GM12874 (cell line): ENCODE measurements at regions not wholly inside any gene's neighbourhood (a gene's known extent, or its start where the extent isn't known, plus 50 kb on each side); places are given as distances from the start of the nearest gene placed in this dataset.

Experiments used
- TF ChIP-seq, protein P1 (sequence below): IDR thresholded peaks from 2 replicates; pipeline ENCODE4 v1.5.1; 2011; ENCODE audit warnings: low read depth, mild to moderate bottlenecking, control low read depth, low read length, moderate library complexity; ENCODE audit not compliant: insufficient read depth

GRCh38 chr21:29245104-29245643 lies 53.5 kb upstream of the BACH1 start:
- TF ChIP-seq, protein P1, sequence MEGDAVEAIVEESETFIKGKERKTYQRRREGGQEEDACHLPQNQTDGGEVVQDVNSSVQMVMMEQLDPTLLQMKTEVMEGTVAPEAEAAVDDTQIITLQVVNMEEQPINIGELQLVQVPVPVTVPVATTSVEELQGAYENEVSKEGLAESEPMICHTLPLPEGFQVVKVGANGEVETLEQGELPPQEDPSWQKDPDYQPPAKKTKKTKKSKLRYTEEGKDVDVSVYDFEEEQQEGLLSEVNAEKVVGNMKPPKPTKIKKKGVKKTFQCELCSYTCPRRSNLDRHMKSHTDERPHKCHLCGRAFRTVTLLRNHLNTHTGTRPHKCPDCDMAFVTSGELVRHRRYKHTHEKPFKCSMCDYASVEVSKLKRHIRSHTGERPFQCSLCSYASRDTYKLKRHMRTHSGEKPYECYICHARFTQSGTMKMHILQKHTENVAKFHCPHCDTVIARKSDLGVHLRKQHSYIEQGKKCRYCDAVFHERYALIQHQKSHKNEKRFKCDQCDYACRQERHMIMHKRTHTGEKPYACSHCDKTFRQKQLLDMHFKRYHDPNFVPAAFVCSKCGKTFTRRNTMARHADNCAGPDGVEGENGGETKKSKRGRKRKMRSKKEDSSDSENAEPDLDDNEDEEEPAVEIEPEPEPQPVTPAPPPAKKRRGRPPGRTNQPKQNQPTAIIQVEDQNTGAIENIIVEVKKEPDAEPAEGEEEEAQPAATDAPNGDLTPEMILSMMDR, result no peak

DNA sequence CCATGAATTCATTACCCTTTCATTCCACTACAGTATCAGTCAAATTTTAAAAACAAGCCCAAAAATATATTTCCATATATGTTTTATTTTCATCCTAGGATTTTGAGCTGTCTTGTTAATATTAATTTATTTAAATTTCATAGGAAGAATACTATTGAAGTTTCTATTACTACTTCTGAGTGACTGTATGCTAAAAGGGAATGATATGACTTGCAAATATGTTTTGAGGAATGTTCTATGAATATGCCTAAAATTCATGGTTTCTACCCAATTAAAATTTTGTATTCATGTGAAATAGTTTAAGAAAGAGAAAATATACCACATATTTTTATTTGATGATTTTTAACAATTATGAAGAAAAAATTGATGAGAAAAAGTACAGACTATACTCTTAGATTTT lies 52.9 kb upstream of the BACH1 start:
- TF ChIP-seq, protein P1, result no peak

GRCh38 chr21:29246614-29247013 lies 52.1 kb upstream of the BACH1 start:
- TF ChIP-seq, protein P1, result no peak

GRCh38 chr21:29248124-29248523 lies 50.6 kb upstream of the BACH1 start:
- TF ChIP-seq, protein P1, result no peak
